GM21360 (cell line): ENCODE measurements at regions not wholly inside any gene's neighbourhood (a gene's known extent, or its start where the extent isn't known, plus 50 kb on each side); places are given as distances from the start of the nearest gene placed in this dataset.
"Not testable (repeated sequence)": the region's sequence is repeated elsewhere in the genome, so short reads cannot be mapped to it uniquely, and the experiment has no call there.

Source experiments
- ATAC-seq: cut with Tn5 transposase; IDR thresholded peaks from one replicate; pipeline ENCODE4 v1.9.1; 2021; ENCODE audit warnings: mild to moderate bottlenecking, moderate library complexity; ENCODE audit not compliant: unreplicated experiment

DNA sequence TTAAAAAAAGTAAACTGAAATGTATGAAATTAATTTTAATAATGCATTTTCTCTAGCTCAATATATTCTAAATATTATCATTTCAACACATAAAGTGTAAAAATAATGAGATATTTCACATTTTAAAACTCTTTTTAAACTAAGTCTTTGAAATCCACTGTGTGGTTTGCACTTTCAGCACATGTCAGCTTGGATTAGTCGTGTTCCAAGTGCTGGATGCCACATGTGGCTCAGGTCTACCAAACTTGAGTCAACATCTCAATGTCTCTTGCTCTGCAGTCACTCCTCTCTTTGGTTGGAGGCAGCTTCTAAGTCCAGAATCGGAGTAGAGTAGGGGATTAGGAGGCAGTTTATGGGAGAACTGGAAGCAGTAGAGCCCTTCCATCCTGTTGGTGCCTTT is 173.7 kb upstream of the ANKRD55 start:
- ATAC-seq, result no peak

DNA sequence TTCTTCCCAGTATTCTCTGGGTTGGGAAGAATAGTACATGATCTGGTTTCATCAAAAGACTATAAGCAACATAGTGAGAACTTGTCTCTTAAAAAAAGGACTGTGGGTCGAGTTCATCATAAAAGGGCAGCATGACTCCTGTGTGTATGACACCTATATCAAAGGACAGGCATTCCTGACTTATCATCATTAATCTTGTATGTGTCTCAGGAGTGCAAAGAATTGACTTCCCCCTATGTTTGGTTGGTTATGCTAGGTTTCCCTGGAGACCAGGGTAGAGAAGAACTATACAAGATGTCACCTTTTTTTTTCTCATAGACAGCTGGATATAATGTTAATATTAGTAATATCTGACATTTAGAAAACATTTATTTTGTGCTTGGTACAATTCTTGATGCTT is 173.1 kb upstream of the ANKRD55 start:
- no peak for ATAC-seq

DNA sequence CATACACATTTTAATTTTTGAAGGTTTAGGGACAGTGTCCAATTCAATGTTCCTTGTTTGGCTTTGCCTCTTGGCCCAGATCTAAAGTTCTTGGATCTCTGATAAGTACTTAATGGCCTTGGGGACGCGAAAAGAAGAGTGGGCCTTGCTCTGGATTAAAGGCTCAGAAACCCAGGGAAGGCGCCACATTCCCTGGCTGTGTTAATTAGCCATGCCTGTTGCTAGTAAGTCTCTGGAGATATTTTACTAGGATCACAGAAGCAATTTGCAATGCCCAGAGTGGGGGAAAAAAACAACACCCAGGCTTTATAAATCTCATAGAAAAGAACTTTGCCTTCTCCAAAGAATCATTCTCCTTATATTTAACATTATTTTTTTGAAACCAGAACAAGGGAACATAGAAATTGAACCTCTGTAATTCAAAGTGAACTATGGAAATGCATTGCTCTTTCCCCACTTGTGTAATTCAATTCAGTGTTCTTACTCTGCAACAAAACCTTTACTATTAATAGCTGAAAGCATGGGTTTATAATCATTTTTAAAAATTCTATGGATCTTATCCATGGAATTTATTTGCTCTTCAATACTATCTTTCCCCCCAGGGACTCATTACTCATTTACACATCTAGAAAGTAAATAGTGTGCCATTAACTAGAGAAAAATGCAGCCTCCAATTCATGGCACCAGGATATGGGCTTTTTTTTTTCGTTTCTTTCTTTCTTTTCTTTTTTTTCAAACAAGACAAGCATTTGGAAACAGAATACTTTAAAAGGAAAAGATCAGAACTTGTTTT is 172.2 kb upstream of the ANKRD55 start:
- ATAC-seq, result no peak

DNA sequence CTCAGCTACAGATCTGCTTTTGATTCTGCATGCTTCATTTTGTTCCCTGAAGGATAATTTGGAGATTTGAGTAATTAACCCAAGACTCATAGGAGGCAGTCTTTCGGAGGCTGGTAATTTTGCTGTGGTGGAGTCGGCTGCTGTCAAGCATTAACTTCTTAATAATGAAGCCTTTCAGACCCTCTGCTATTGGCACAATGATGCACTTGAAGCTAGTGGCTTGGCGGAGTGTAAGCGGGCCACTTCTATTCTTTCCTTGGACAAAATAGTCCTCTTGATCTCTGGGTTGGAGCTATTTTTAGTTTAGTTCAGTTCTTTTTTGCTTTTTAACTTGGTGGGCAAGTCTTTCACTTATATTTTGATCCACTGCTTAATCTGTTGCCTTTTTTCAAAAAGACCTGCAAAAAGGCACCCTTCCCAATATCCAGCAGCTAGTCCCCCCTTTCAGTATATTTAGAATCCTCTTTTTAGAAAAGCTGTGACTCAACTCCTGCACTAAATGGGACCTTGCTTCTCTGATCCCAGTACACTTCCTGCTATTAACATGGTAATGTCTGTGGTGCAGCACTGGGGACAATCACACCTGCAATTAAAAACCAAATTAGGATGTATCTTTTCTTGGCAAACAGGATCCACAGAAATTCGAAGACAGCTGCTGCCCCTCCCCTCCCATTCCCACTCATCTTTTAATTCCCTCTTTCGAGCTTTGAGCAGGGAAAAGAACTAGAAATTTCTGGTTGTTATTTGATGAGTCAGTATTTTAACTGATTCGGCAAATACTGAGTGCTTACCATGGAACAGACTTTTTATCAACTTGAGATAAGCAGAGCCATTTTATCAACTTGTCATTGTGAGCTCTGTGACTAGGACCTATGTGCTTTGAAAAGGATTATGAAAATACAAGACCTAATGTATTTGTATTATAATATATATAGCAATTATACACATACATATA is 169.4 kb upstream of the ANKRD55 start:
- no peak for ATAC-seq

DNA sequence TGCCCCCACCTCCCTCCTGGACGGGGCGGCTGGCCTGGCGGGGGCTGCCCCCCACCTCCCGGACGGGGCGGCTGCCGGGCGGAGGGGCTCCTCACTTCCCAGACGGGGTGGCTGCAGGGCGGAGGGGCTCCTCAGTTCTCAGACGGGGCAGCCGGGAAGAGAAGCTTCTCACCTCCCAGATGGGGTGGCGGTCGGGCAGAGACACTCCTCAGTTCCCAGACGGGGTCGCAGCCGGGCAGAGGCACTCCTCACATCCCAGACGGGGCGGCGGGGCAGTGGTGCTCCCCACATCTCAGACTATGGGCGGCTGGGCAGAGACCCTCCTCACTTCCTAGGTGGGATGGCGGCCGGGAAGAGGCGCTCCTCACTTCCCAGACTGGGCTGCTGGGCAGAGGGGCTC is 164.7 kb upstream of the ANKRD55 start:
- ATAC-seq, result not testable (repeated sequence)

DNA sequence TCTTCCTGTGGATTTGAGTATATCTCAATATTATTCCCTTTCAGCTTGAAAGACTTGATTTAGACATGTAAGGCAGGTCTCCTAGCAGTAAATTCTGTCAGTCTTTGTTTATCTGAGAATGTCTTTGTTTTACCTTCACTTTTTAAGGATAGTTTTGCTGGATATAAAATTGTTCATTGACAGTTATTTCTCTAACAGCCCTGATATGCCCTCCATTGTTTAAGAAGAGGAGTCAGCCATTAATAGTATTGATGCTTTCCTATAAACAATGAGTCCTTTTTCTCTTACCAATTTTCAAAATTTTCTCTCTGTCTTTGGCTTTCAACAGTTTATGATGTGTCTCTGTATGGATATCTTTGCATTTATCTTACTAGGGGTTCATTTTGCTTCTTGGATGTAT is 163.5 kb upstream of the ANKRD55 start:
- no peak for ATAC-seq

DNA sequence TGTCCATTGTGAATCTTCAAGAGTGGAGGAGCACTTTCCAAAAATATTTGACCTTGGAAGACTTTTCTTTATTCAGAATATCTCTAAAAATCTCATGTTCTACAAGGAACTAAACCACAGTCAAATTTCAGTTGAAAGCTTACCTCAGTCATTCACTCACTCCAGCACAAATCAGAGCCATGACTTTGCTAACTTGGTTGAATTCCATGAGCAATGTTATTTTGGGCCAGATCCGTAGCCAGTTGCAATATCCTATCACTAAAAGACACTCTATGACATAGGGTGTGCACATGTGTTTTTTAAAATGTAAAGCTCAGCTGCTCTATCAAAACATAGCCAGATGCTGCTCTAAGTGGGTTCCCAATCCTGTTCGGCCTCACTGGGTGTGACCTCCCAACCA is 156.1 kb upstream of the ANKRD55 start:
- ATAC-seq, result no peak

DNA sequence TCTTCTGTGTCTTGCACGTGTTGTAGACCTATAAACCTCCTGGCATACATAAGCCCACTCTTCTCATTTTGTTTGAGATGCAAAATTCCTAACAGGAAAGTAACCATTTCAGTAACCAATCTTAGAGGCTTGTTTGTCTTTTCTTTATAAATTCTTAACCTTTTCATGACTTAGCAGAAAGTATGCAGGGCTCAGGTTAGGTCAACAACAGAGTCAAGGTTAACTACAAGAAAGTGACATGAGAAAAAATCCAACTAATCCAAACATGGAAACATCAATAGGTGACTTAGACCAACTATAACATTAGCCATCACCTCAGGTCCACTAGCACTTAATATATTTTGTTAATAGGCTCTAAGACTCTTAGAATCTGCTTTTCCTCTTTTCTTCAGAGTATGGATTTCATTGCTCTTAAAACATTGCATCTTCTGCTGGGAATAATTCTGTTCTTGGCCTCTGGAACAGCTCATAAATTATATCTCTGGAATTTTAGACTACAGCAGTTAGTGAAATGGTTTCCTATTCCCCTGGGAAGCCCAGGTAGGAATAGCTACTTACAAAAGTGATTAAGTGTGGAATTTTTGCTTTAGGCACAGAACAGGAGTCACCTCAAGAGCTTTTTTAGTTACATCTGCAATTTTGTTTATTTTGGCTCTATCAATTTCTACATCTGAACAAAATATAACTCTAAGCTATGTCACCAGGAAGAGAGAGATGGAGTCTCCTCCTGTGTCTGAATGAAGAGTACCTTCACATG is 155.3 kb upstream of the ANKRD55 start:
- no peak for ATAC-seq

DNA sequence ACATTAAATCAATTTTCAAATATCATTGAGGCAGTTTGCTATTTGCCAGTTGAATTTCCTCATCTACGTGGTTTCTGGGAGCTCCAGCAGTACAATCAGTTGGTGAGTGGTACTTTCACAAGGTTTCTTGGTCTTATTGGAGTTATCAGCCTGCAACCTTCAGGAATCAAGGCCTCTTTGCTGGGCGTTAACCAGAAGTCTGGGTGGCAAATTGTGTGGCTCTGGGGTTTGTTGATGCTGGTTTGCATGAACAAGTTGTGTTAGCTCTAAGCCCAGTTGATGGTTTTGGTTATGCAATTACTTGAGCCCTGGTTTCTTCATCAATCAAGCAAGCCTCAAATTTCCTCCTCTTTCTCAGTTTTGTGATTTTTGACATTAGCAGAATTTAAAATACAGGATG is 152.9 kb upstream of the ANKRD55 start:
- no peak for ATAC-seq

DNA sequence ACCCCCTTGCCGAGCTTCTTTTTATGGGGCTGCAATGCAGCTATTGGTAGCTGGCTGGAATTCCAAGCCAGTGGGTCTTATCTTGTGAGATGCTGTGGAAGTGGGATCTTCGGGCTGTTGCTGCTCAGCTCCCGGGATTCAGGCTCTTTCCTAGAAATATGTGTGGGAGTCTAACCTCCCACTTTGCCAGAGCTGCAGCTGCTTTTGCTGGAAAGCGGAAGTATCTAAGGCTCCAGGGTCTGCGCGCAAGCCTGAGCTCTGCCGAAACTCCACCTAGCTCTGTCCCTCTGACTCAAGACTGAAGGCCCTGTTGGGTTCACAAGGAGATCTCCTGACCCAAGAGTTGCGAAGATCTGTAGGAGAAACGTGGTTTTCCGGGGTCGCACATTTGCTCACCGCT is 151.1 kb upstream of the ANKRD55 start:
- ATAC-seq, result no peak

DNA sequence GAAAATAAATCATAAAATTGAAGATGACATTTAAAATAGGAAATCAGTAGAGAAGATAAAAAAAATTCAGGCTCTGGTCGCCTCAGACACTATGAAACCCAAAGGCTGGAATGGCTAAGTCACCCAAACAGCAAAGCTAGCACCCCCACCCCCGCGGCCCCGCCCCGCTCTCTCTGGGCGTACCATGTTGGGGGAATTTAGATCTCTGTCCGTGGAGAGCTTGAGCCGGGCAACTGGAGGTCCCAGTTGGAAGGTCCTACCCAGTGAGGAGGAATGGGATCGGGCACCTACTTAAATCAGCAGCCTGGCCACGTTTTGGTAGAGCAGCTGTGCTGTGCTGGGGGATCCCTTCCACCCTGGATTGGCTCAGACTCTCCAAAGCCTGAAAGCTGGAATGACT is 150.6 kb upstream of the ANKRD55 start:
- no peak for ATAC-seq

DNA sequence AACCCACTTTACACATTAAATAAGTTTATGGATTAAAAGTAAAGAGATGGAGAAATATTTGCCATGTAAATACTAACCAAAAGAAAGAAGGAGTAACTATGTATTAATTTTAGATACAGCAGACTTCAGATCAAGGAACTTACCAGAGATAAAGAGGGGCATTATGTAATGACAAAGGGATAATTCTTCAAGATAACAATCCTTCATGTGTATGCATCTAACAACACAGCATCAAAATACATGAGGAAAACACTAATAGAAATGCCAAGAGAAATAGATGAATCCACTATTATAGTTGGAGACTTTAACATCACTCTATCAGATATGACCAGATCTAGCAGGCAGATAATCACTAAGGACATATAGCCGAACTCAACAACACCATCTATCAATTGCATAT is 149.8 kb upstream of the ANKRD55 start:
- ATAC-seq, result no peak

DNA sequence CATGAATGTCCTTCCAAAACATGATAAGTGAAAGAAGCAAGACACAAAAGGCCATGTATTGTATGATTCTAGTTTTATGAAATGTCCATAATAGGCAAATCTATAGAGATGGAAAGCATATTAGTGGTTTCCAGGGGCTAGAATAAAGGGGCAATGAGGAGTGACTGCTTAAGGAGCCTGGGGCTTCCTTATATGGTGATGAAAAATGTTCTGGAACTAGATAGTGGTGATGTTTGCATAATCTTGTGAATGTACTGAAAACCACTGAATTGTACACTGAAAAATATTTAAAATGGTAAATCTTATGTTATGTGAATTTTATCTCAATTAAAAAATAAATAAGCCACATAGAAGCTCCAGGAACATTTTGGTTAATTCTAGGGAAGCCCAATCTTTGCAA is 144.4 kb upstream of the ANKRD55 start:
- ATAC-seq, result no peak

DNA sequence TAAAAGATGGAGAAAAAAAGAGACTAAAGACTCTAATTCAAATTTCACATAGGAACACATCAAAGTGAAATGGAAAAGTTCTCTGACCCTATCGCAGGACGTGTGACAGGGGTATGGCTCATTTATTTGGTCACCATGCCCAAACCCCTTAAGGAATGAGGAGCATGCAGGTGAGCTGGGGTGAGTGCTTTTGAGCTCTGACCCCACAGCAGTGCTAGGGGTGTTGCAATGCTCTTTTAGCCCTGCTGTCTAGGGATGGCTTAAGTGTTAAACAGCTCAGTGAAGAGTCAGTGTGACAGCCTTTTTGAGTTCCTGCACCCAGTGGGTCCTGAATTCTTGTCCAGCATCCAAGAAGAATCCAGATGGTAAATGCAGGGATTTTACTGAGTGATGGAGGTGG is 143.0 kb upstream of the ANKRD55 start:
- no peak for ATAC-seq

DNA sequence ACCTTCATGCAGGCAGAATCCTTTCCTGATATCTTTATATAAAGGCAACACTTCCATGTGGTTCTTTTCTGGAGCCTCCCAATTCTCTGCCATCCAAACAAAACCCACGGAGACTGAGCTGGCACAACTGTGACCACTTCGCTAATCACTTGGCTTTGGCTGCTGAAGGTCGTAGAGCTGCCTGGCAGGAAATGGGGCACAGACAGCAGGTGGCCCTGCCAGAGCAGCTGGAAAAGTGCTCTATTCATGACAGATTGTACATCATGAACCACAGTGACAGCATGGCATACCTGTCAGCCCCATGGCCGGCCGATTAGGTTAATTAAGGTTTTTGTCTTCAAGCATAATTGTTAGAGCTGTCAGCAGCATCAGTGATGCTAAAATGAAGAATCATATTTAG is 141.9 kb upstream of the ANKRD55 start:
- ATAC-seq, result no peak

DNA sequence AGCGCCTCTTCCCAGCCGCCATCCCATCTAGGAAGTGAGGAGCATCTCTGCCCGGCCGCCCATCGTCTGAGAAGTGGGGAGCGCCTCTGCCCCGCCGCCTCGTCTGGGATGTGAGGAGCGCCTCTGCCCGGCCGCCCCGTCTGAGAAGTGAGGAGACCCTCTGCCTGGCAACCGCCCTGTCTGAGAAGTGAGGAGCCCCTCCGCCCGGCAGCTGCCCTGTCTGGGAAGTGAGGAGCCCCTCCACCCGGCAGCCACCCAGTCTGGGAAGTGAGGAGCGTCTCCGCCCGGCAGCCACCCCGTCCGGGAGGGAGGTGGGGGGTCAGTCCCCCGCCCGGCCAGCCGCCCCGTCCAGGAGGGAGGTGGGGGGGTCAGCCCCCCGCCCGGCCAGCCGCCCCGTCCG is 139.4 kb upstream of the ANKRD55 start:
- not testable (repeated sequence) for ATAC-seq

DNA sequence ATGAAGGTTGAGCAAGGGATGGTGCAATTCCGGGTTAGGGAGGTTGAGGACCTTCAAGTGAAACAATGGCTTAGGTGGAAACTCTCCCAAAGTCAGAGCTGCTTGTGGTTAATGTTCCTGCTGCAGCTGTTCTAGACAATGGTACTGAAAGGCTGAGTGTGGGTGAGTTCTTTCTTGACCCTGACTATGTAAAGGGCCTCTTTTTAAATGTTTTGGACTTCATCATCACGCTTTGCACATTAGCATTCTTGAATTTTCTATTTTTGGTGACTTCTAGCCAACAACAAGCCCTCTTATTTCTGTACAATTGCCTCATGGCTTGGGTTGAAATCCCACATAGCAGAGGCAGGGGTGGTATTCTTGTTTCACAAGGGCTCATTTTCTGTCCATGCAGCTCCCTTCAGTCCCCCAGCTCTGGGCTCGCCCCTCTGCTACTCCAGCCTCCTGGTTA is 136.3 kb upstream of the ANKRD55 start:
- no peak for ATAC-seq

DNA sequence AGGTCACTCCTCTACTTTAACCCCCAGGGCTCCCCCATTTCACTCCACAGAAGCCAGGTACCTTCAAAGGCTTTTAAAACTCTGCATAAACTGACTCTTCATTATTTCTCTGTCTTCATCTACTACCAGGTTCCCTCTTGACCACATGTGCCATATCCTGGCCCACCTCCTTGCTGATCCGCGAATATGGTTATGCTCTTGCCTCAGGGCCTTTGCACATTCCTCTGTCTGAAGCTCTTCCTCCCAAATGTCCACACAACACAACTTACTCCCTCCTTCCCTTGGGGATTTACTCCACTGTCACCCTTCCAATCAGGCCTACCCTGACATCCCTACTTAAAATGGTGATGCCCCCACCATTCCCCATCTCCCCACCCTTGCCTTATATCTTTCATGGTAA is 134.6 kb upstream of the ANKRD55 start:
- no peak for ATAC-seq

DNA sequence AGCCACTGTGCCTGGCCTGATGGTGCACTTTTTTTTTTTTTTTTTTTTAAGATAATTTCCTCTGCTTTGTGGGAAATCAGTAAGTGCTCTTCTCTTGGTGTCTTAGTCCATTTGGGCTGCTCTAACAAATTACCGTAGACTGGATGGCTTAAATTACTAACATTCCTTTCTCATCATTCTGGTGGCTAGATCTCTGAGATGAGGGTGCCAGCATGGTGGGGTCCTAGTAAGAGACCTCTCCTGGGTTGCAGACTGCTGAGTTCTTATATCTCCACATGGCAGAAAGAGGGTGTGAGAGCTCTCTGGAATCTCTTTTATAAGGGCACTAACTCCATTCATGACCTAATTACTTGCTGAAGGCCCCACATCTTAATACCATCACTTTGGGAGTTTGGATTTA is 133.9 kb upstream of the ANKRD55 start:
- no peak for ATAC-seq

DNA sequence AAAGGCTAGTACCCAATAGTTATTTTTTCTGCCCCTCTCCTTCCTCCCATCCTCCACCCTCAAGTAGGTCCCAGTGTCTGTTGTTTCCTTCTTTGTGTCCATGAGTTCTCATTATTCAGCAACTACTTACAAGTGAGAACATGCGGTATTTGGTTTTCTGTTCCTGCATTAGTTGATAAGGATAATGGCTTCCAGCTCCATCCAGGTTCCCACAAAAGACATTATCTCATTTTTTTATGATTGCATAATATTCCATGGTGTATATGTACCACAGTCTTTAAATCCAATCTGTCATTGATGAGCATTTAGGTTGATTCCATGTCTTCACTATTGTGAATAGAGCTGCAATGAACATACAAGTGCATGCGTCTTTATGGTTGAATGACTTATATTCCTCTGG is 128.3 kb upstream of the ANKRD55 start:
- no peak for ATAC-seq

DNA sequence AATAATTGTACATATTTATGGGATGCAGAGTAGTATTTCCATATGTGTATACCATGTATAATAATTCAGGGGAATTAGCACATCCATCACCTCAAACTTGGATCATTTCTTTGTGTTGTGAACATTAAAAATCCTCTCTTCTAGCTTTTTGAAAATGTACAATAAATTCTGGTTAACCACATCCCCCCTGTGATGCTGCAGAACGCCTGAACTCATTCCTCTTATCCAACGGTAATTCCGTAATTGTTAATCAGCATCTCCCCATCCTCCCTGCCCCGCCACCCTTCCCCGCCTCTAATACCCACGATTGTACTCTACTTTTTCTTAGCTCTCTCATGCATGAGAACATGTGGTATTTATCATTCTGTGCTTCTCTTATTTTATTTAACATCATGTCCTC is 127.7 kb upstream of the ANKRD55 start:
- ATAC-seq, result no peak
